Fibroblast of villous mesenchyme (primary cell): ENCODE measurements at regions not wholly inside any gene's neighbourhood (a gene's known extent, or its start where the extent isn't known, plus 50 kb on each side); places are given as distances from the start of the nearest gene placed in this dataset.
A peak's percentile ranks its signal among the peaks of the same experiment; 100 is the strongest.

Source experiments
- DNase-seq: peaks from one replicate; pipeline ENCODE4 v3.0.0-alpha.2; 2010; ENCODE audit warnings: low read depth
- H3K4me3 ChIP-seq: 2 replicates; pipeline ENCODE4 v1.5.1; 2011; ENCODE audit warnings: low read depth, mild to moderate bottlenecking, low read length
- CTCF ChIP-seq: IDR thresholded peaks from 2 replicates; pipeline ENCODE4 v1.5.1; 2012; ENCODE audit warnings: low read depth, mild to moderate bottlenecking, low read length; ENCODE audit not compliant: insufficient read depth

DNA sequence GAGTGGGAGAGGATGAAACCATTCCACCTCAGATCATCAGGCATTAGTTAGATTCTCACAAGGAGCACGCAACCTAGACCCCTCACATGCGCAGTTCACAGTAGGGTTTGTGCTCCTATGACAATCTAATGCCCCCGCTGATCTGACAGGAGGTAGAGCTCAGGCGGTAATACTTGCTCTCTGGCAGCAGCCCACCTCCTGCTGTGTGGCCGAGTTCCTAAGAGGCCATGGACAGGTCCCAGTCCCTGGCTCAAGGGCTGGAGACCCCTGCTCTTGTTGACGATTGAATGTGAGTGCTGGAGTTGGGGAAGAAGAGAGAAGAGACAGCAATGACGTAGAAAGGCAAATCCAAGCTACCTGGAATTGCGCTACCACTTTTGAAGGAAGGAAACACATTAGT is 267.2 kb downstream of the TFEC start:
- DNase-seq = no peak
- TF ChIP-seq CTCF = no peak
- H3K4me3 ChIP-seq = no peak overlapping the region

DNA sequence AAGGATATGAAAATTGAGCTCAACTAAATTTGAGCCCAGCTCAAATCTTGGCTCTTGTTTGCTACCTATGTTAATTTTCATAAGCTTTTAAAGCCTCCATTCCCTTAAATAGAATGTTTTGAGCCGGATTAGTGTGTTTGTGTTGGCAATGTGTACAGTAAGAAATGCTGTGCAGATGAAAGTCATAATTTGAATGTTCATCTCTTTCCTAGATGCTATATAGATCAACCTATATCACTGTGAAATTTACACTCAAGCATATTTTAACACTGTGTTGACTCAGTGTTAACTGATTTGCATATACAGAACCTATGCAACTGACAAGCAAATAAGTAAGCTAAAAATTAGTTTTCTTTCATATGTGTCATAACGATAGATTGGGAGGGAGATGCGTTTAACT is 272.5 kb downstream of the TFEC start:
- H3K4me3 ChIP-seq = no peak overlapping the region
- no peak for TF ChIP-seq CTCF
- DNase-seq = no peak

- TF ChIP-seq CTCF = no peak
Measured at GRCh38 chr7:115754226-115754625, 276.3 kb downstream of the TFEC start.

DNA sequence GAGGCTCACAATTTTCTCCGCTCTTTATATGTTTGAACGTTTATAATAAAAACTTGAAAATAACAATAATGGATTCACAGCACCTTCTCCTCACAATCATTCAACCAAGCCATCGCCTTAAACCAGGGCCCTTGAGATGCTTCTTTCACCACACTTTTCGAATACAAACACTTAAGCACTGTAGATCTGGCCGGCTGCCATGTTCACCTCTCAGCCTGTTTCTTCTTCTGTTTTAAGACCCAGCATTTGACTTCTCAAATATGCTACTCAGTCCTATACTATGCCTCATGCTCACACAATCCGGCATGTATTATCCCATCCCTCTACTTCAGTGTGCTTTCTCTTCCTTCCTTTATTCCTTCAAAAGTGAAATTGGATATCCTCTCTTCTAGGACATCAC is 280.6 kb downstream of the TFEC start:
- H3K4me3 ChIP-seq = no peak overlapping the region
- no peak for TF ChIP-seq CTCF
- no peak for DNase-seq

More at GRCh38 chr7:115754226-115754625, 276.3 kb downstream of the TFEC start:
- no peak for DNase-seq
- H3K4me3 ChIP-seq = no peak overlapping the region

GRCh38 chr7:115748123-115748738 is 282.3 kb downstream of the TFEC start:
- H3K4me3 ChIP-seq = no peak overlapping the region
- peak; percentile 5 for DNase-seq
- peak; percentile 33 for TF ChIP-seq CTCF

DNA sequence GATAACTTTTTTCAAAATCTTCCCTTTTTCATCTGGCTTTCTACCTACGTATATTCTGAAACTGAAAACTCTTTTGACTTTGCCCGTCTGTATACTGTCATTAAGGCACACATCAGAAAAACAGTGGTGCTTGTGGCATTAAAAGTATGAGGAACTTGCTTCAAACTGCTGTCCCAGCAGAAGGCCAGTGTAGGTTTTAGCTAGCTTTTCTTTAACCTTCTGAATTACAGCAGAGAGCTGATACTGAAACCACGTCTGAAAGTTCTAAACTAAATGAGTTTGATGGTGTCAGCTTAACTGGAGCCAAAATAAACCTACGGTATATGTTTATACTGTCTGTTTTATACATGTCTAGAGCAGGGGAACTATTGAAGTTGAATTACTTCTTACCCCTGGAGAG is 283.4 kb downstream of the TFEC start:
- no peak overlapping the region for H3K4me3 ChIP-seq
- DNase-seq = peak; percentile 4
- no peak for TF ChIP-seq CTCF

DNA sequence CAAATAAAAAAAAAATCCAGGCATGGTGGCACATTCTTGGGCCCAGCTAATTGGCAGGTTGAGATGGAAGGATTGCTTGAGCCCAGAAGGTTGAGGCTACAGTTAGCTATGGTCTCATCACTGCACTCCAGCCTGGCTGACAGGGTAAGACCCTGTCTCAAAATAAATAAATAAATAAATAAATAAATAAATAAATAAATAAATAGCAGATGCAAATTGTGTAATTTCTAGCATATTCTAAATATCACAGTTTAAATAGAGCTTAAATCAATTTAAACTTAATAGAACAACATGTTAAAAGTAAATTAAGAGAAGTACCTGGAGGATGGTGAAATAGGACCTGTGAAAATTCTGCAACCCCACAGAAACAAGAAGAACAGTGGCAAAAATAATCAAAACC is 290.5 kb downstream of the TFEC start:
- no peak for DNase-seq
- TF ChIP-seq CTCF = no peak

More for the DNA sequence above, 290.5 kb downstream of the TFEC start:
- no peak overlapping the region for H3K4me3 ChIP-seq
